ENCODE measurements at regions not wholly inside any gene's neighbourhood (a gene's known extent, or its start where the extent isn't known, plus 50 kb on each side); places are given as distances from the start of the nearest gene placed in this dataset.

- Histone ChIP-seq H3K4me1 (ENCODE audit: control insufficient read depth in 4 of 4, insufficient read depth in 4 of 4, low read length in 3 of 4) (no peaks in the 10 kb centered on the region), H3K27me3 (ENCODE audit: control insufficient read depth in 4 of 4, insufficient read depth in 4 of 4, low read length in 3 of 4) (no peaks in the 10 kb centered on the region), H3K36me3 (ENCODE audit: control insufficient read depth in 4 of 4, insufficient read depth in 3 of 4, low read depth in 1 of 4, low read length in 3 of 4) (no peaks in the 10 kb centered on the region), H3K9ac (ENCODE audit: low read depth in 1 of 2, low read length in 2 of 2) (no peak overlapping the region), H3K9me3 (ENCODE audit: control insufficient read depth in 4 of 4, low read length in 3 of 4) (no peaks in the 10 kb centered on the region), H3K4me3 (ENCODE audit: low read depth in 1 of 3, low read length in 3 of 3) (no peak overlapping the region), H3K27ac (ENCODE audit: low read depth in 1 of 2, low read length in 2 of 2) (no peak overlapping the region)
- DNase-seq (ENCODE audit: low spot score), result no peak
- TF ChIP-seq EGR1 (IDR thresholded peaks at IDR 0.05; ENCODE audit: low read depth in 2 of 2), result no peak
- no peak for TF ChIP-seq RXRA (IDR thresholded peaks at IDR 0.05)
- TF ChIP-seq, protein P1, sequence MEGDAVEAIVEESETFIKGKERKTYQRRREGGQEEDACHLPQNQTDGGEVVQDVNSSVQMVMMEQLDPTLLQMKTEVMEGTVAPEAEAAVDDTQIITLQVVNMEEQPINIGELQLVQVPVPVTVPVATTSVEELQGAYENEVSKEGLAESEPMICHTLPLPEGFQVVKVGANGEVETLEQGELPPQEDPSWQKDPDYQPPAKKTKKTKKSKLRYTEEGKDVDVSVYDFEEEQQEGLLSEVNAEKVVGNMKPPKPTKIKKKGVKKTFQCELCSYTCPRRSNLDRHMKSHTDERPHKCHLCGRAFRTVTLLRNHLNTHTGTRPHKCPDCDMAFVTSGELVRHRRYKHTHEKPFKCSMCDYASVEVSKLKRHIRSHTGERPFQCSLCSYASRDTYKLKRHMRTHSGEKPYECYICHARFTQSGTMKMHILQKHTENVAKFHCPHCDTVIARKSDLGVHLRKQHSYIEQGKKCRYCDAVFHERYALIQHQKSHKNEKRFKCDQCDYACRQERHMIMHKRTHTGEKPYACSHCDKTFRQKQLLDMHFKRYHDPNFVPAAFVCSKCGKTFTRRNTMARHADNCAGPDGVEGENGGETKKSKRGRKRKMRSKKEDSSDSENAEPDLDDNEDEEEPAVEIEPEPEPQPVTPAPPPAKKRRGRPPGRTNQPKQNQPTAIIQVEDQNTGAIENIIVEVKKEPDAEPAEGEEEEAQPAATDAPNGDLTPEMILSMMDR (IDR thresholded peaks at IDR 0.05; ENCODE audit: low read depth, low read length, missing input control), result no peak
- TF ChIP-seq, protein P2, sequence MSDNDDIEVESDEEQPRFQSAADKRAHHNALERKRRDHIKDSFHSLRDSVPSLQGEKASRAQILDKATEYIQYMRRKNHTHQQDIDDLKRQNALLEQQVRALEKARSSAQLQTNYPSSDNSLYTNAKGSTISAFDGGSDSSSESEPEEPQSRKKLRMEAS (IDR thresholded peaks at IDR 0.05), result no peak
- no peak for TF ChIP-seq TAF1 (conservative IDR thresholded peaks at IDR 0.05)
- TF ChIP-seq REST (IDR thresholded peaks at IDR 0.05), result no peak
- TF ChIP-seq NR2F2 (IDR thresholded peaks at IDR 0.05), result no peak
- no peak for TF ChIP-seq YY1 (IDR thresholded peaks at IDR 0.05)
- no peak for TF ChIP-seq SP1 (IDR thresholded peaks at IDR 0.05)
- TF ChIP-seq HNF4A (conservative IDR thresholded peaks at IDR 0.05), result no peak
- TF ChIP-seq, protein P3, sequence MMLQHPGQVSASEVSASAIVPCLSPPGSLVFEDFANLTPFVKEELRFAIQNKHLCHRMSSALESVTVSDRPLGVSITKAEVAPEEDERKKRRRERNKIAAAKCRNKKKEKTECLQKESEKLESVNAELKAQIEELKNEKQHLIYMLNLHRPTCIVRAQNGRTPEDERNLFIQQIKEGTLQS (IDR thresholded peaks at IDR 0.05), result no peak
- no peak for TF ChIP-seq GABPA (IDR thresholded peaks at IDR 0.05 in 1 of 2, conservative IDR thresholded peaks at IDR 0.05 in 1 of 2)
- TF ChIP-seq RAD21 (IDR thresholded peaks at IDR 0.05), result no peak
- TF ChIP-seq ZBTB33 (IDR thresholded peaks at IDR 0.05), result no peak
- TF ChIP-seq JUND (IDR thresholded peaks at IDR 0.05), result no peak
- no peak for TF ChIP-seq FOXA2 (IDR thresholded peaks at IDR 0.05)
- no peak for TF ChIP-seq FOXA1 (IDR thresholded peaks at IDR 0.05)
- no peak for TF ChIP-seq HNF4G (IDR thresholded peaks at IDR 0.05)
These were observed 789.2 kb upstream of the FBXO33 start for GRCh38 chr14:40221428-40221827.
